ENCODE measurements at regions not wholly inside any gene's neighbourhood (a gene's known extent, or its start where the extent isn't known, plus 50 kb on each side); places are given as distances from the start of the nearest gene placed in this dataset.
"Not testable (repeated sequence)": the region's sequence is repeated elsewhere in the genome, so short reads cannot be mapped to it uniquely, and the experiment has no call there.

DNA sequence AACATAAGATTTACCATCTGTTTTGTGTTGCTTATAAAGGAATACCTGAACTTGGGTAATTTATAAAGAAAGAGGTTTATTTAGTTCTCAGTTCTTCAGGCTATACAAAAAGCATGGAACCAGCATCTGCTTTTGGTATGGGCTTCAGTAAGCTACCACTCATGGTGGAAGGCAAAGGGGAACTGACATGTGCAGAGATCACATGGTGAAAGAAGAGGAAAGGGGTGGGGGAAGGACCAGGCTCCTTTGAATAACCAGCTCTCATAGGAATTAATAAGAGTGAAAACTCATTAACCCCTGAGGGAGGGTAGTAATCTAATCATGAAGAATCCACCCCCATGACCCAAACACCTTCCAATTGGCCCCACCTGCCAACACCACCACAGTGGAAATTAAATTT lies 89.5 kb upstream of the TMEM170B start:
- H3K4me1 ChIP-seq = peaks cover 0 to 11% (median 2%) of the 10 kb centered on the region in 6 donors
- H3K9me3 ChIP-seq = no peaks in the 10 kb centered on the region
- TF ChIP-seq, protein P1, sequence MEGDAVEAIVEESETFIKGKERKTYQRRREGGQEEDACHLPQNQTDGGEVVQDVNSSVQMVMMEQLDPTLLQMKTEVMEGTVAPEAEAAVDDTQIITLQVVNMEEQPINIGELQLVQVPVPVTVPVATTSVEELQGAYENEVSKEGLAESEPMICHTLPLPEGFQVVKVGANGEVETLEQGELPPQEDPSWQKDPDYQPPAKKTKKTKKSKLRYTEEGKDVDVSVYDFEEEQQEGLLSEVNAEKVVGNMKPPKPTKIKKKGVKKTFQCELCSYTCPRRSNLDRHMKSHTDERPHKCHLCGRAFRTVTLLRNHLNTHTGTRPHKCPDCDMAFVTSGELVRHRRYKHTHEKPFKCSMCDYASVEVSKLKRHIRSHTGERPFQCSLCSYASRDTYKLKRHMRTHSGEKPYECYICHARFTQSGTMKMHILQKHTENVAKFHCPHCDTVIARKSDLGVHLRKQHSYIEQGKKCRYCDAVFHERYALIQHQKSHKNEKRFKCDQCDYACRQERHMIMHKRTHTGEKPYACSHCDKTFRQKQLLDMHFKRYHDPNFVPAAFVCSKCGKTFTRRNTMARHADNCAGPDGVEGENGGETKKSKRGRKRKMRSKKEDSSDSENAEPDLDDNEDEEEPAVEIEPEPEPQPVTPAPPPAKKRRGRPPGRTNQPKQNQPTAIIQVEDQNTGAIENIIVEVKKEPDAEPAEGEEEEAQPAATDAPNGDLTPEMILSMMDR (IDR thresholded peaks at IDR 0.05 in 8 of 11, conservative IDR thresholded peaks at IDR 0.05 in 3 of 11) = no peak
- TF ChIP-seq POLR2A (IDR thresholded peaks at IDR 0.05) = no peak
- TF ChIP-seq POLR2AphosphoS5 (IDR thresholded peaks at IDR 0.05) = no peak
- H3K36me3 ChIP-seq = no peaks in the 10 kb centered on the region
- intact Hi-C loops (cut with DNase I; ENCODE audit: low total_unique reads) = no loop called here
- H3K27ac ChIP-seq = no peak overlapping the region
- no peak for DNase-seq
- no peak overlapping the region for H3K4me3 ChIP-seq
- H3K27me3 ChIP-seq (replicated peaks in 1 of 7) = no peaks in the 10 kb centered on the region

DNA sequence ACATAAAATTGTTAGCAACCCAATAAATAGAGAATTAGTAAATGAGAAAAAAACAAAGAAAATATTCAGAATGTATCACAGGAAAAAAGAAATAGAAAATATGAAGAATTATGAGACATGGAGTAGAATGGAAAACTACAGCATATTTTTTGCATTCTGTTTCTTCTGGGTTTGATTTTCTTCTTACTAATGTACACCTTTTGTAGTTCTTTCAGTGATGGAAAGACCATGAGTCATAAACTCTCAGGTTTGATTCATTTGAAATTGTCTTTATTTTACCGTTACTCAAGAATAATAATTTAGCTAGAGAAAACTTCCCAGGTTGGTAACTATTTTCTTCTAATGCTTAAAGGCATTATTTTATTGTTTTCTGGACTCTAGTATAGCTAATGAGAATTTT lies 90.3 kb upstream of the TMEM170B start:
- no peak for TF ChIP-seq POLR2AphosphoS5 (IDR thresholded peaks at IDR 0.05)
- TF ChIP-seq, protein P1 (IDR thresholded peaks at IDR 0.05 in 8 of 11, conservative IDR thresholded peaks at IDR 0.05 in 3 of 11) = no peak
- no peak for TF ChIP-seq POLR2A (IDR thresholded peaks at IDR 0.05)

GRCh38 chr6:11445146-11445545 lies 92.4 kb upstream of the TMEM170B start:
- TF ChIP-seq POLR2AphosphoS5 (IDR thresholded peaks at IDR 0.05) (no peak), POLR2A (IDR thresholded peaks at IDR 0.05) (no peak)
- TF ChIP-seq, protein P1 (IDR thresholded peaks at IDR 0.05 in 8 of 11, conservative IDR thresholded peaks at IDR 0.05 in 3 of 11) = no peak
- no peak for DNase-seq
- Histone ChIP-seq H3K4me3 (no peak overlapping the region), H3K36me3 (no peaks in the 10 kb centered on the region), H3K9me3 (no peaks in the 10 kb centered on the region), H3K27me3 (replicated peaks in 1 of 7) (no peaks in the 10 kb centered on the region), H3K4me1 (peaks cover 0 to 16% (median 2%) of the 10 kb centered on the region in 6 donors), H3K27ac (peak overlapping the region in 2 of 8 donors; percentile 25 to 48)
- WGBS, 5 donors = 84 to 90% (median 88%) methylated on average over 2 of the region's 2 CpGs
- intact Hi-C loops (cut with DNase I; ENCODE audit: low total_unique reads) = no loop called here

More for the DNA sequence above, 90.3 kb upstream of the TMEM170B start:
- Histone ChIP-seq H3K9me3 (no peaks in the 10 kb centered on the region), H3K4me1 (peaks cover 0 to 16% (median 2%) of the 10 kb centered on the region in 6 donors), H3K4me3 (no peak overlapping the region), H3K36me3 (no peaks in the 10 kb centered on the region), H3K27ac (no peak overlapping the region), H3K27me3 (replicated peaks in 1 of 7) (no peaks in the 10 kb centered on the region)
- DNase-seq = no peak
- intact Hi-C loops (cut with DNase I; ENCODE audit: low total_unique reads) = no loop called here
- 79 to 95% (median 86%) methylated on average over 1 of the region's 1 CpG for WGBS, 5 donors

GRCh38 chr6:11443125-11443524 lies 94.4 kb upstream of the TMEM170B start:
- 84 to 100% (median 93%) methylated on average over 1 of the region's 1 CpG for WGBS, 5 donors
- H3K27me3 ChIP-seq (replicated peaks in 1 of 7); intact Hi-C loops (cut with DNase I; ENCODE audit: low total_unique reads); DNase-seq; H3K36me3 ChIP-seq; H3K9me3 ChIP-seq; H3K4me3 ChIP-seq: not testable (repeated sequence)
- peaks cover 0 to 35% (median 10%) of the 10 kb centered on the region in 6 donors for H3K4me1 ChIP-seq
- H3K27ac ChIP-seq = peak overlapping the region in 1 of 8 donors; percentile 5

- no peak for TF ChIP-seq POLR2A (IDR thresholded peaks at IDR 0.05)
- TF ChIP-seq, protein P1 (IDR thresholded peaks at IDR 0.05 in 8 of 11, conservative IDR thresholded peaks at IDR 0.05 in 3 of 11) = no peak
- TF ChIP-seq POLR2AphosphoS5 (IDR thresholded peaks at IDR 0.05) = no peak
- intact Hi-C loops (cut with DNase I; ENCODE audit: low total_unique reads) = no loop called here
- Histone ChIP-seq H3K9me3 (no peaks in the 10 kb centered on the region), H3K36me3 (no peaks in the 10 kb centered on the region), H3K27ac (no peak overlapping the region), H3K27me3 (replicated peaks in 1 of 7) (no peaks in the 10 kb centered on the region), H3K4me1 (peaks cover 0 to 38% (median 10%) of the 10 kb centered on the region in 6 donors), H3K4me3 (no peak overlapping the region)
- no peak for DNase-seq
- 68 to 98% (median 79%) methylated on average over 2 of the region's 2 CpGs for WGBS, 5 donors
These were observed 95.1 kb upstream of the TMEM170B start for GRCh38 chr6:11442495-11442894.
